ENCODE measurements at regions not wholly inside any gene's neighbourhood (a gene's known extent, or its start where the extent isn't known, plus 50 kb on each side); places are given as distances from the start of the nearest gene placed in this dataset.

DNA sequence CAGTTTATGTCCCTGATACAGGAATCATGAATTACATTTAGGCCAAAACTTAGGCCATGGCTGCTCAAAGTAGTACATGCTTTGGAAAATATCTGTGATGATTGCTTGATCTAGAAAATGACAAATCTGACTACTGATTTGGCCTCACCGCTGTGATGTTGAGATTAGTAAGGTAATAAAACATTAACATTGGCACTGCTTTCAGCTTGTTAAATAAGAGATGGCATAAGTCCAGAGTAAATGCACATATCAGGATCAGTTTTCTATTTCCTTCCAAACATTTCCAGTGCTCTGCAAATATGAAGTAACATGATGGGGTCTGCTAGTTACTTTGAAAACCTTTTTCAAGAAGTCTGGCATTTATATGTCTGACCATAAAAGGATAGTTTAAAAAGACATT, 687.3 kb upstream of the ACTRT1 start:
- H3K79me2 ChIP-seq (ENCODE audit: low read length), result no peaks in the 10 kb centered on the region
- no peak for TF ChIP-seq EZH2phosphoT487 (IDR thresholded peaks at IDR 0.05; ENCODE audit: low read length)
- TF ChIP-seq EZH2 (optimal IDR thresholded peaks at IDR 0.05; ENCODE audit: low read depth, low read length), result no peak
- TF ChIP-seq, protein P1, sequence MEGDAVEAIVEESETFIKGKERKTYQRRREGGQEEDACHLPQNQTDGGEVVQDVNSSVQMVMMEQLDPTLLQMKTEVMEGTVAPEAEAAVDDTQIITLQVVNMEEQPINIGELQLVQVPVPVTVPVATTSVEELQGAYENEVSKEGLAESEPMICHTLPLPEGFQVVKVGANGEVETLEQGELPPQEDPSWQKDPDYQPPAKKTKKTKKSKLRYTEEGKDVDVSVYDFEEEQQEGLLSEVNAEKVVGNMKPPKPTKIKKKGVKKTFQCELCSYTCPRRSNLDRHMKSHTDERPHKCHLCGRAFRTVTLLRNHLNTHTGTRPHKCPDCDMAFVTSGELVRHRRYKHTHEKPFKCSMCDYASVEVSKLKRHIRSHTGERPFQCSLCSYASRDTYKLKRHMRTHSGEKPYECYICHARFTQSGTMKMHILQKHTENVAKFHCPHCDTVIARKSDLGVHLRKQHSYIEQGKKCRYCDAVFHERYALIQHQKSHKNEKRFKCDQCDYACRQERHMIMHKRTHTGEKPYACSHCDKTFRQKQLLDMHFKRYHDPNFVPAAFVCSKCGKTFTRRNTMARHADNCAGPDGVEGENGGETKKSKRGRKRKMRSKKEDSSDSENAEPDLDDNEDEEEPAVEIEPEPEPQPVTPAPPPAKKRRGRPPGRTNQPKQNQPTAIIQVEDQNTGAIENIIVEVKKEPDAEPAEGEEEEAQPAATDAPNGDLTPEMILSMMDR (IDR thresholded peaks at IDR 0.05; ENCODE audit: low read length), result no peak
- no peak overlapping the region for H3K4me2 ChIP-seq (ENCODE audit: low read depth, low read length)
- no peak overlapping the region for H3K4me3 ChIP-seq (ENCODE audit: low read length)
- H3K9me3 ChIP-seq (replicated peaks; ENCODE audit: insufficient read depth, low read length), result no peaks in the 10 kb centered on the region
- no peak overlapping the region for H3K9ac ChIP-seq (ENCODE audit: low read length)
- no peaks in the 10 kb centered on the region for H3F3A ChIP-seq (ENCODE audit: insufficient read depth, low read length)
- H4K20me1 ChIP-seq (ENCODE audit: insufficient read depth, low read length), result no peaks in the 10 kb centered on the region
- no peak for DNase-seq
- H3K27me3 ChIP-seq (replicated peaks; ENCODE audit: insufficient read depth, low read length), result no peaks in the 10 kb centered on the region
- no peaks in the 10 kb centered on the region for H3K9me2 ChIP-seq (replicated peaks; ENCODE audit: insufficient read depth, low read length)
- no peak overlapping the region for H3K27ac ChIP-seq (ENCODE audit: low read length)
- H3K36me3 ChIP-seq (replicated peaks; ENCODE audit: insufficient read depth, low read length), result no peaks in the 10 kb centered on the region
- no peak overlapping the region for H2AFZ ChIP-seq (ENCODE audit: low read length)
- H3K4me1 ChIP-seq (ENCODE audit: low read length), result no peaks in the 10 kb centered on the region

DNA sequence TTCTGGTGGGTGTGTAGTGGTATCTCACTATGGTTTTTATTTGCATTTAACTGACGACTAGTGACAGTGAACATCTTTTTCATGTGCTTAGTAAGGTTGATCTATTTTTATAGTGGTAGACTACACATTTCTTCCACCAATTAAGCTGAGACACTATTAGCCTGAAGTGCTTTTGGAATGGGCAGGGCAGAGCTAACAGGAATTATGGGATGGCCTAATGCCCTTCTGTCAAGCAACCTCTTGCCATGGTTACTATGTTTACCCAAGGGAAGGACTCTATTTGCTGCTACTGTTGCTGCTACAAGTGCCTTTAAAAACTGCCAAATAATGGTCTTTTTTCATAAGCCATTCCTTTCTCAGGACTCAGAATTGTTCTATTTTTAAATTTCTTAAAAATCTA, 676.7 kb upstream of the ACTRT1 start:
- no peaks in the 10 kb centered on the region for H3K79me2 ChIP-seq (ENCODE audit: low read length)
- H3K4me2 ChIP-seq (ENCODE audit: low read depth, low read length), result no peak overlapping the region
- H2AFZ ChIP-seq (ENCODE audit: low read length), result no peak overlapping the region
- no peaks in the 10 kb centered on the region for H3K27me3 ChIP-seq (replicated peaks; ENCODE audit: insufficient read depth, low read length)
- H4K20me1 ChIP-seq (ENCODE audit: insufficient read depth, low read length), result no peaks in the 10 kb centered on the region
- no peaks in the 10 kb centered on the region for H3K36me3 ChIP-seq (replicated peaks; ENCODE audit: insufficient read depth, low read length)
- H3F3A ChIP-seq (ENCODE audit: insufficient read depth, low read length), result no peaks in the 10 kb centered on the region
- H3K9me2 ChIP-seq (replicated peaks; ENCODE audit: insufficient read depth, low read length), result no peaks in the 10 kb centered on the region
- H3K27ac ChIP-seq (ENCODE audit: low read length), result no peak overlapping the region
- TF ChIP-seq EZH2phosphoT487 (IDR thresholded peaks at IDR 0.05; ENCODE audit: low read length), result no peak
- H3K4me3 ChIP-seq (ENCODE audit: low read length), result no peak overlapping the region
- H3K4me1 ChIP-seq (ENCODE audit: low read length), result no peaks in the 10 kb centered on the region
- DNase-seq, result no peak
- H3K9me3 ChIP-seq (replicated peaks; ENCODE audit: insufficient read depth, low read length), result no peaks in the 10 kb centered on the region
- no peak overlapping the region for H3K9ac ChIP-seq (ENCODE audit: low read length)

DNA sequence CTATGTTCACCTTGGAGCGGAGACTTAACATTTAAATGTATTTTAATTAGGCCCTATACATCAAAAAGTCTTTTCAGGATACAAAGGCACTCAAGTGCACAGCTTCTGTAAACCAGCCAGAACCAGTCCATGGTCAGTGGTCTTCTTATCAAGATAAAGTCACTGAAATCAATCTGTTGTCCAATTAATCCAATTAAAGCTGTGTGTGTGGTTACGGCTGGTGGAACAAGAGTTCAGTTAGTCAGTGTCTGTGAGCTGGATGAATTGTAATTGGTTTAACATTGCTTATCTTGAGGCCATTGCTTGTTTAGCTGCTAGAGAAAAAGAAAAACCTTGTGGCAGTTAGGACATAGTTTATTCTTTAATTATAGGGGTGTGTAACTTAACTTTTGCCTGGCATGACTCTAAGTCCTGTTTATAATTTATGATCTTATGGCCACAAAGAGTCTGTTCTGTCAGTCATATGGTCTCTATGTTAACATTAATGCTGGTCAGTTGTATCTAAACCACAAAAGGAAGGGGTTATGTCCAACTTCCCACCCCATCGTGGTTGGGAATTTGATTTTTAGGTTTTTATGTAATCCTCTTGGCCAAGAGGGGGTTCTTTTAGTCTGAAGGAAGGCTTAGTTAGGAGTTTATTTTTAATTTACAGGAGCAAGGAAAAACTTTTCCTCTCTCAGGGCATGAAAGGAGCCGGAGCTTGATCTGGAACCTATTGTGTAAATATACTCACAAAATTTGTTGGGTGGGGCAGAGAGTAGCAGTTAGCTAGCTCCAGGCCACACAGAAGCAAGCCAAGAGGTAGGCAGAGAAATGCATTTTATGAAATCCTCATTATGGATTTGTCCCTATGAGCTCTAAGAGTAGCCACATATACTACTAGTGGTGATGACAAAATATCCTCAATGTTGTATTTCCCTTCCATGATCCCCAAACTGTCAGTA, 665.7 kb upstream of the ACTRT1 start:
- H3K4me1 ChIP-seq (ENCODE audit: low read length), result no peaks in the 10 kb centered on the region
- no peaks in the 10 kb centered on the region for H3K9me3 ChIP-seq (replicated peaks; ENCODE audit: insufficient read depth, low read length)
- no peaks in the 10 kb centered on the region for H4K20me1 ChIP-seq (ENCODE audit: insufficient read depth, low read length)
- no peaks in the 10 kb centered on the region for H3K9me2 ChIP-seq (replicated peaks; ENCODE audit: insufficient read depth, low read length)
- no peak overlapping the region for H3K9ac ChIP-seq (ENCODE audit: low read length)
- H2AFZ ChIP-seq (ENCODE audit: low read length), result no peak overlapping the region
- TF ChIP-seq EZH2 (optimal IDR thresholded peaks at IDR 0.05; ENCODE audit: low read depth, low read length), result no peak
- no peak overlapping the region for H3K4me2 ChIP-seq (ENCODE audit: low read depth, low read length)
- no peak overlapping the region for H3K27ac ChIP-seq (ENCODE audit: low read length)
- no peaks in the 10 kb centered on the region for H3K36me3 ChIP-seq (replicated peaks; ENCODE audit: insufficient read depth, low read length)
- no peak overlapping the region for H3K4me3 ChIP-seq (ENCODE audit: low read length)
- DNase-seq, result no peak
- no peaks in the 10 kb centered on the region for H3K79me2 ChIP-seq (ENCODE audit: low read length)
- no peaks in the 10 kb centered on the region for H3K27me3 ChIP-seq (replicated peaks; ENCODE audit: insufficient read depth, low read length)
- no peaks in the 10 kb centered on the region for H3F3A ChIP-seq (ENCODE audit: insufficient read depth, low read length)

DNA sequence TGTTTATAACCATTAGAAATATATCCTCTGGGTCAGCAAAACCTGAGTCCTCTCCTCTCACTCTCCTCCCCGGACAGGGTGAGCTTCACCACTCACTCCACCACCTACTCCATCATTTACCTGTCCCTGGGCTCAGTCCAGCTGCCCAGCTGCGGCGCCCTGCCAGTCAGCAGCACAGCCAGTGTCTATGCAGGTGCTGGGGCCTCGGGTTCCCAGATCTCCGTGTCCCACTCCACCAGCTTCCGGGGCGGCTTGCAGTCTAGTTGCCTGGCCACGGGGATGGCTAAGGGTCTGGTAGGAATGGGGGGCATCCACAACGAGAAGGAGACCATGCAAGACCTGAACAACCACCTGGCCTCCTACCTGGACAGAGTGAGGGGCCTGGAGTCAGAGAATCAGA, 662.2 kb upstream of the ACTRT1 start:
- H4K20me1 ChIP-seq (ENCODE audit: insufficient read depth, low read length), result no peaks in the 10 kb centered on the region
- no peaks in the 10 kb centered on the region for H3K27me3 ChIP-seq (replicated peaks; ENCODE audit: insufficient read depth, low read length)
- H3K4me2 ChIP-seq (ENCODE audit: low read depth, low read length), result no peak overlapping the region
- no peak overlapping the region for H2AFZ ChIP-seq (ENCODE audit: low read length)
- no peaks in the 10 kb centered on the region for H3K79me2 ChIP-seq (ENCODE audit: low read length)
- no peak overlapping the region for H3K27ac ChIP-seq (ENCODE audit: low read length)
- TF ChIP-seq EZH2phosphoT487 (IDR thresholded peaks at IDR 0.05; ENCODE audit: low read length), result no peak
- TF ChIP-seq, protein P1 (IDR thresholded peaks at IDR 0.05; ENCODE audit: low read length), result no peak
- TF ChIP-seq EZH2 (optimal IDR thresholded peaks at IDR 0.05; ENCODE audit: low read depth, low read length), result no peak
- H3K9me3 ChIP-seq (replicated peaks; ENCODE audit: insufficient read depth, low read length), result no peaks in the 10 kb centered on the region
- no peaks in the 10 kb centered on the region for H3F3A ChIP-seq (ENCODE audit: insufficient read depth, low read length)
- H3K36me3 ChIP-seq (replicated peaks; ENCODE audit: insufficient read depth, low read length), result no peaks in the 10 kb centered on the region
- no peaks in the 10 kb centered on the region for H3K9me2 ChIP-seq (replicated peaks; ENCODE audit: insufficient read depth, low read length)
- no peaks in the 10 kb centered on the region for H3K4me1 ChIP-seq (ENCODE audit: low read length)
- no peak for DNase-seq
- no peak overlapping the region for H3K9ac ChIP-seq (ENCODE audit: low read length)
- H3K4me3 ChIP-seq (ENCODE audit: low read length), result no peak overlapping the region
